ENCODE measurements at regions not wholly inside any gene's neighbourhood (a gene's known extent, or its start where the extent isn't known, plus 50 kb on each side); places are given as distances from the start of the nearest gene placed in this dataset.

- no peak for TF ChIP-seq CTCF (IDR thresholded peaks at IDR 0.05 in 8 of 11, conservative IDR thresholded peaks at IDR 0.05 in 3 of 11)
- TF ChIP-seq POLR2AphosphoS5 (IDR thresholded peaks at IDR 0.05): no peak
These were observed 404.9 kb downstream of the GLRX3 start for GRCh38 chr10:130541090-130541489.
